ENCODE measurements at regions not wholly inside any gene's neighbourhood (a gene's known extent, or its start where the extent isn't known, plus 50 kb on each side); places are given as distances from the start of the nearest gene placed in this dataset.
A peak's percentile ranks its signal among the peaks of the same experiment; 100 is the strongest.

DNA sequence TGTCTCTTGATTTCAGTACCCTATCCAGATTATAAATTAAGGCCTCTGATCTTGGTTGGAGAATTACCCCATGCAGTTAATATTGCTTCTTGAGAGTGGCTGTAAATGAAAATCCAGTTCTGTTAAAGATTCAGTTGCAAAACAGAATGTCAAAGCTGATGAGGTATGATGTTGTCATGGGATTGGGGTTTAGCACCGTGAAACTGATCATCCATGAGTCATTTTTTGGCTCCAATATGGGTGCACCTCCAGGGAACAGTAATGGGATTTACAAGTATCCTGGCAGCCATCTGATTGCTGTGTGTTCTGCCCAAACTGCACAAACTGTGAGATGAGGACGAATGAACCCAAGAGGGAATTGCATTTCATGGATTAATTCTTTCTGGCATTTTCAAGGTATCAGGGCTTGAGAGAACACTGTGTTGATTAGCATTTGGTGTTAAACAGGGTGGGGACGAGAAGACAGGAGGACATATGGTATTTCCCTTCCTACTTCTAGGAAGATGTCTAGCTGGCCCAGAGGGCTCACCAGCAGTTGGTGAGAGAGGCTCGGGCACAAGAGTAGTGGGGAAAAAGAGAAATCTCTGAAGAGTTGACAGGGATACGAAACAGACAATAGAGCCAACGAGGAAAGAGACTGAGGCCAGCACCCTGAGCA lies 214.7 kb downstream of the GAS1 start:
- Histone ChIP-seq H4K20me1 (ENCODE audit: insufficient read depth) (no peaks in the 10 kb centered on the region), H3K4me3 (ENCODE audit: low read depth in 2 of 2, low read length in 1 of 2) (no peak overlapping the region), H3K36me3 (replicated peaks in 1 of 2; ENCODE audit: control insufficient read depth in 1 of 2, insufficient read depth in 2 of 2, low read length in 1 of 2) (no peaks in the 10 kb centered on the region), H3K9me2 (no peaks in the 10 kb centered on the region), H3K27me3 (ENCODE audit: insufficient read depth) (no peaks in the 10 kb centered on the region), H3K4me2 (peak overlapping the region; percentile 61; the same call in 1 of the 2 replicates), H3K9me3 (no peaks in the 10 kb centered on the region), H3K4me1 (ENCODE audit: control insufficient read depth in 1 of 2, insufficient read depth in 2 of 2, low read depth in 1 of 2, low read length in 1 of 2) (peaks cover 3 to 37% of the 10 kb centered on the region in 2 experiments), H2AFZ (ENCODE audit: low read depth) (no peak overlapping the region), H3K9ac (no peak overlapping the region; the same call in 1 of the 2 replicates), H3F3A (replicated peaks; ENCODE audit: insufficient read depth) (peaks cover 30% of the 10 kb centered on the region), H3K27ac (ENCODE audit: low read depth in 2 of 2, low read length in 1 of 2) (peak overlapping the region; percentile 43 to 96; a peak in 3 of 4 replicates), H3K79me2 (ENCODE audit: insufficient read depth) (no peaks in the 10 kb centered on the region)
- POLR2A ChIA-PET, result no interaction called here
- DNase-seq, result no peak
- TF ChIP-seq FOSL2 (IDR thresholded peaks at IDR 0.05; ENCODE audit: borderline replicate concordance, low read depth) (peak; percentile 88), JUND (IDR thresholded peaks at IDR 0.05) (peak; percentile 88), EP300 (IDR thresholded peaks at IDR 0.05; ENCODE audit: borderline replicate concordance in 1 of 2, low read depth in 1 of 2, low read length in 1 of 2) (peak in 1 of 2 experiments; percentile 91; a peak in 1 of 4 replicates), FOXM1 (IDR thresholded peaks at IDR 0.05; ENCODE audit: low read depth) (peak; percentile 76; the same call in 1 of the 2 replicates), GATA2 (CRISPR knock-in tag; IDR thresholded peaks at IDR 0.05) (no peak), TEAD4 (IDR thresholded peaks at IDR 0.05; ENCODE audit: borderline replicate concordance, insufficient read depth) (0 out of 2 replicates have a peak, but pooled peaks have one; percentile 31), SIN3A (IDR thresholded peaks at IDR 0.05; ENCODE audit: borderline replicate concordance, low read depth, low read length) (no peak), ELF1 (IDR thresholded peaks at IDR 0.05) (no peak), TCF12 (IDR thresholded peaks at IDR 0.05) (peak; percentile 88), RAD21 (IDR thresholded peaks at IDR 0.05; ENCODE audit: low read length) (no peak), RXRA (IDR thresholded peaks at IDR 0.05; ENCODE audit: borderline replicate concordance, low read depth) (peak; percentile 48; the same call in 1 of the 2 replicates), NFIC (IDR thresholded peaks at IDR 0.05; ENCODE audit: borderline replicate concordance) (peak; percentile 96)
- TF ChIP-seq, protein P1, sequence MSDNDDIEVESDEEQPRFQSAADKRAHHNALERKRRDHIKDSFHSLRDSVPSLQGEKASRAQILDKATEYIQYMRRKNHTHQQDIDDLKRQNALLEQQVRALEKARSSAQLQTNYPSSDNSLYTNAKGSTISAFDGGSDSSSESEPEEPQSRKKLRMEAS (IDR thresholded peaks at IDR 0.05; ENCODE audit: low read depth), result peak; percentile 51
- TF ChIP-seq, protein P2, sequence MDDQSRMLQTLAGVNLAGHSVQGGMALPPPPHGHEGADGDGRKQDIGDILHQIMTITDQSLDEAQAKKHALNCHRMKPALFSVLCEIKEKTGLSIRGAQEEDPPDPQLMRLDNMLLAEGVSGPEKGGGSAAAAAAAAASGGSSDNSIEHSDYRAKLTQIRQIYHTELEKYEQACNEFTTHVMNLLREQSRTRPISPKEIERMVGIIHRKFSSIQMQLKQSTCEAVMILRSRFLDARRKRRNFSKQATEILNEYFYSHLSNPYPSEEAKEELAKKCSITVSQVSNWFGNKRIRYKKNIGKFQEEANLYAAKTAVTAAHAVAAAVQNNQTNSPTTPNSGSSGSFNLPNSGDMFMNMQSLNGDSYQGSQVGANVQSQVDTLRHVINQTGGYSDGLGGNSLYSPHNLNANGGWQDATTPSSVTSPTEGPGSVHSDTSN (IDR thresholded peaks at IDR 0.05), result peak; percentile 94
- WGBS (ENCODE audit: low lambda C conversion rate), result 49% methylated on average over 6 of the region's 6 CpGs
- CTCF ChIA-PET, result no interaction called here

DNA sequence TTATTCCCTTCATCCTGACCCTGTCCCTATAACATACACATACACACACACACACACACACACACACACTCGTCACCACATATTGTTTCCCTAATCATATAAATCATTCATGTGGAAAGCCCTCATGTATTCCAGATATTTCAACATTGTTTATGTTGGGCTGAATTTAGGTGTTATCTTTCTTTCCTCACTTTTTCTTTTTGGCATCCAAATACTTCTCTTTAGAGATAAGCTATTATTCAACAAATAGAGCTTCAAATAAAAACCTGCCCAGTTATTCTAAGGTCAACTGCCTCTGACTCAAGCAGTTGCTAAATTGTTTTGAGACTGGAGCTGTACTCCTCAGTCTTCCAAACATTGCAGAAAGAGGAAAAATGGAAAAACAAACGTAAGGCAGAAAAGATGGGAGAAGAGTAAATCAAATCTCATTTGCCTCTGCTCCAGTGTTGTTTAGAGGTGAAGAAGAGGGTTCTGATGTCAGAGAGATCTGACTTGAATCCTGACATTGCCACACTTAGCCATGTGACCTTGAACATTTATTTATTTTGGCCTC lies 215.7 kb downstream of the GAS1 start:
- POLR2A ChIA-PET, result no interaction called here
- TF ChIP-seq, protein P1 (IDR thresholded peaks at IDR 0.05; ENCODE audit: low read depth), result no peak
- TF ChIP-seq RAD21 (IDR thresholded peaks at IDR 0.05; ENCODE audit: low read length), result no peak
- TF ChIP-seq ELF1 (IDR thresholded peaks at IDR 0.05), result no peak
- no peak for TF ChIP-seq EP300 (IDR thresholded peaks at IDR 0.05; ENCODE audit: borderline replicate concordance in 1 of 2, low read depth in 1 of 2, low read length in 1 of 2)
- TF ChIP-seq CHD2 (IDR thresholded peaks at IDR 0.05; ENCODE audit: low read length, partially characterized antibody), result no peak
- TF ChIP-seq EZH2phosphoT487 (IDR thresholded peaks at IDR 0.05; ENCODE audit: borderline replicate concordance, low read depth), result no peak
- TF ChIP-seq NFIC (IDR thresholded peaks at IDR 0.05; ENCODE audit: borderline replicate concordance), result no peak; the same call in 1 of the 2 replicates
- TF ChIP-seq RXRA (IDR thresholded peaks at IDR 0.05; ENCODE audit: borderline replicate concordance, low read depth), result no peak
- TF ChIP-seq SIN3A (IDR thresholded peaks at IDR 0.05; ENCODE audit: borderline replicate concordance, low read depth, low read length), result no peak
- TF ChIP-seq RCOR1 (IDR thresholded peaks at IDR 0.05; ENCODE audit: low read length), result no peak
- no peak for TF ChIP-seq FOSL2 (IDR thresholded peaks at IDR 0.05; ENCODE audit: borderline replicate concordance, low read depth)
- TF ChIP-seq NRF1 (IDR thresholded peaks at IDR 0.05; ENCODE audit: low read depth, low read length), result no peak
- TF ChIP-seq, protein P3, sequence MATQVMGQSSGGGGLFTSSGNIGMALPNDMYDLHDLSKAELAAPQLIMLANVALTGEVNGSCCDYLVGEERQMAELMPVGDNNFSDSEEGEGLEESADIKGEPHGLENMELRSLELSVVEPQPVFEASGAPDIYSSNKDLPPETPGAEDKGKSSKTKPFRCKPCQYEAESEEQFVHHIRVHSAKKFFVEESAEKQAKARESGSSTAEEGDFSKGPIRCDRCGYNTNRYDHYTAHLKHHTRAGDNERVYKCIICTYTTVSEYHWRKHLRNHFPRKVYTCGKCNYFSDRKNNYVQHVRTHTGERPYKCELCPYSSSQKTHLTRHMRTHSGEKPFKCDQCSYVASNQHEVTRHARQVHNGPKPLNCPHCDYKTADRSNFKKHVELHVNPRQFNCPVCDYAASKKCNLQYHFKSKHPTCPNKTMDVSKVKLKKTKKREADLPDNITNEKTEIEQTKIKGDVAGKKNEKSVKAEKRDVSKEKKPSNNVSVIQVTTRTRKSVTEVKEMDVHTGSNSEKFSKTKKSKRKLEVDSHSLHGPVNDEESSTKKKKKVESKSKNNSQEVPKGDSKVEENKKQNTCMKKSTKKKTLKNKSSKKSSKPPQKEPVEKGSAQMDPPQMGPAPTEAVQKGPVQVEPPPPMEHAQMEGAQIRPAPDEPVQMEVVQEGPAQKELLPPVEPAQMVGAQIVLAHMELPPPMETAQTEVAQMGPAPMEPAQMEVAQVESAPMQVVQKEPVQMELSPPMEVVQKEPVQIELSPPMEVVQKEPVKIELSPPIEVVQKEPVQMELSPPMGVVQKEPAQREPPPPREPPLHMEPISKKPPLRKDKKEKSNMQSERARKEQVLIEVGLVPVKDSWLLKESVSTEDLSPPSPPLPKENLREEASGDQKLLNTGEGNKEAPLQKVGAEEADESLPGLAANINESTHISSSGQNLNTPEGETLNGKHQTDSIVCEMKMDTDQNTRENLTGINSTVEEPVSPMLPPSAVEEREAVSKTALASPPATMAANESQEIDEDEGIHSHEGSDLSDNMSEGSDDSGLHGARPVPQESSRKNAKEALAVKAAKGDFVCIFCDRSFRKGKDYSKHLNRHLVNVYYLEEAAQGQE (IDR thresholded peaks at IDR 0.05; ENCODE audit: low read depth, low read length), result no peak
- TF ChIP-seq FOXM1 (IDR thresholded peaks at IDR 0.05; ENCODE audit: low read depth), result no peak
- TF ChIP-seq SMC3 (IDR thresholded peaks at IDR 0.05; ENCODE audit: low read depth, low read length), result no peak
- no peak for TF ChIP-seq GATA2 (CRISPR knock-in tag; IDR thresholded peaks at IDR 0.05)
- no peak for TF ChIP-seq MEF2A (IDR thresholded peaks at IDR 0.05; ENCODE audit: borderline replicate concordance, low read depth)

More for the DNA sequence above, 215.7 kb downstream of the GAS1 start:
- H3K79me2 ChIP-seq (ENCODE audit: insufficient read depth), result no peaks in the 10 kb centered on the region
- H3K9me2 ChIP-seq, result no peaks in the 10 kb centered on the region
- no peaks in the 10 kb centered on the region for H3K36me3 ChIP-seq (replicated peaks in 1 of 2; ENCODE audit: control insufficient read depth in 1 of 2, insufficient read depth in 2 of 2, low read length in 1 of 2)
- no peak overlapping the region for H3K9ac ChIP-seq
- H3K4me1 ChIP-seq (ENCODE audit: control insufficient read depth in 1 of 2, insufficient read depth in 2 of 2, low read depth in 1 of 2, low read length in 1 of 2), result peaks cover 3 to 37% of the 10 kb centered on the region in 2 experiments
- H3K4me2 ChIP-seq, result 0 out of 2 replicates have a peak overlapping the region, but pooled peaks have one; percentile 1
- H3K27me3 ChIP-seq (ENCODE audit: insufficient read depth), result no peaks in the 10 kb centered on the region
- H3F3A ChIP-seq (replicated peaks; ENCODE audit: insufficient read depth), result peaks cover 30% of the 10 kb centered on the region
- H3K27ac ChIP-seq (ENCODE audit: low read depth in 2 of 2, low read length in 1 of 2), result peak overlapping the region in 1 of 2 experiments; percentile 96; a peak in 3 of 4 replicates
- no peaks in the 10 kb centered on the region for H3K9me3 ChIP-seq
- H3K4me3 ChIP-seq (ENCODE audit: low read depth in 2 of 2, low read length in 1 of 2), result no peak overlapping the region
- DNase-seq, result no peak
- CTCF ChIA-PET, result interaction anchor here (1.4 kb wide), 1 partner anchor 10 kb away, joined by 5 read pairs; no protein-coding TSS in a partner anchor
- 65% methylated on average over 2 of the region's 2 CpGs for WGBS (ENCODE audit: low lambda C conversion rate)
- H4K20me1 ChIP-seq (ENCODE audit: insufficient read depth), result no peaks in the 10 kb centered on the region
- no peak overlapping the region for H2AFZ ChIP-seq (ENCODE audit: low read depth)

Measured in SK-N-SH (cell line).